ENCODE measurements at regions not wholly inside any gene's neighbourhood (a gene's known extent, or its start where the extent isn't known, plus 50 kb on each side); places are given as distances from the start of the nearest gene placed in this dataset.

DNA sequence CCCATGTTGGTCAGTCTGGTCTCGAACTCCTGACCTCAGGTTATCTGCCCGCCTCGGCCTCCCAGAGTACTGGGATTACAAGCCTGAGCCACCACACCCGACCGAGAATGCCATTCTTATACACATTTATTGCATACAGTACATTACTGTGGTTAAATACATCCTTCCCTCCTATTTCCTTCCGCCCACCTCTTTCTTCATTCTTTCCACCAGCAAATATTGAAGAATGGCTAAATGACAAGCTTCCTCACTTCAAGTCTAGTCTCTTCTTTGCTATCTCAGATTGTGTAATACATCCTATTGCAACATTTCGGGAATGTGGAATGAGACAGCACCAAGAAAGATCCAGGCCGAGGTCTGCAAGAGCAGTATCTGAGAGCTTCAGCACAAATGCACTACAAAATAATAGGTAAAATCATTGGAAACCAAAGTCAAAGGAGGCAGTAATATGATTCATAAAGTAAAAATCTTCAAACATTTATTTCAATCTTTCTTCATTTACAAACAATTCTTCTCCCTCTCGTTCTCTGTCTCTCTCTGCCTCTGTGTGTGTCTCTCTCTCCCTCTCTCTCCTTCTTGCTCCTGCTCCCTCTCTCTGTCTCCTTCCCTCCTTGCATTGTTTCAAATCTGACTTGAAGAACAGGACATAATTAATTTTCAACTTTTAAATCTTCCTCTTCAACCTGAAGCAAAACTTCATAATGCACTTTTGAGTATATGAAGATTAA, 94.7 kb upstream of the TGFBR2 start:
- Mint-ChIP-seq H3K4me3 (no peak overlapping the region), H3K27ac (no peak overlapping the region), H3K27me3 (no peaks in the 10 kb centered on the region), H3K9me3 (no peaks in the 10 kb centered on the region), H3K4me1 (ENCODE audit: low read depth) (peaks cover 12% of the 10 kb centered on the region), H3K36me3 (ENCODE audit: low read depth) (no peaks in the 10 kb centered on the region)
- ATAC-seq (no peak), DNase-seq (peak; percentile 40)
- ChIA-PET POLR2A (no interaction called here), CTCF (interaction anchor here (0.7 kb wide), 1 partner anchor 8 kb away, joined by 3 read pairs; no protein-coding TSS in a partner anchor)
- intact Hi-C loops (cut with micrococcal nuclease), result no loop called here
- TF ChIP-seq, protein P1, sequence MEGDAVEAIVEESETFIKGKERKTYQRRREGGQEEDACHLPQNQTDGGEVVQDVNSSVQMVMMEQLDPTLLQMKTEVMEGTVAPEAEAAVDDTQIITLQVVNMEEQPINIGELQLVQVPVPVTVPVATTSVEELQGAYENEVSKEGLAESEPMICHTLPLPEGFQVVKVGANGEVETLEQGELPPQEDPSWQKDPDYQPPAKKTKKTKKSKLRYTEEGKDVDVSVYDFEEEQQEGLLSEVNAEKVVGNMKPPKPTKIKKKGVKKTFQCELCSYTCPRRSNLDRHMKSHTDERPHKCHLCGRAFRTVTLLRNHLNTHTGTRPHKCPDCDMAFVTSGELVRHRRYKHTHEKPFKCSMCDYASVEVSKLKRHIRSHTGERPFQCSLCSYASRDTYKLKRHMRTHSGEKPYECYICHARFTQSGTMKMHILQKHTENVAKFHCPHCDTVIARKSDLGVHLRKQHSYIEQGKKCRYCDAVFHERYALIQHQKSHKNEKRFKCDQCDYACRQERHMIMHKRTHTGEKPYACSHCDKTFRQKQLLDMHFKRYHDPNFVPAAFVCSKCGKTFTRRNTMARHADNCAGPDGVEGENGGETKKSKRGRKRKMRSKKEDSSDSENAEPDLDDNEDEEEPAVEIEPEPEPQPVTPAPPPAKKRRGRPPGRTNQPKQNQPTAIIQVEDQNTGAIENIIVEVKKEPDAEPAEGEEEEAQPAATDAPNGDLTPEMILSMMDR (IDR thresholded peaks at IDR 0.05), result no peak

DNA sequence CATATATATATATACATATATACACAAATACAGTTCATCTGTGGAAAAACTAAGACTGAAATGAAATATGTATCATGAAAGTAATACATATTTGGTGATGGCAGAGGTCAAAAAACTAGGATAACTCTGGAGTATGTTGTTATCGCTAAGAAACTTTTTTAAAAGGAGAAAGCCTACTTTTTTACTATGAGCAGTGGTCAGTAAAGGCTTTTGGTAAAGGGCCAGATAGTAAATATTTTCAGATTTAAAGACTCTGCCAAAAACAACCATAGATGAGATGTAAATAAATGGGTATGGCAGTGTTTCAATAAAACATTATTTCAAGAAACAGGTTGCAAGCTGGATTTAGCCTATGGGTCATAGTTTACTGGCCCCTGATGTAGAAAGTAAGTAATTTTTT, 93.8 kb upstream of the TGFBR2 start:
- intact Hi-C loops (cut with micrococcal nuclease), result no loop called here
- Mint-ChIP-seq H3K4me3 (no peak overlapping the region), H3K27me3 (no peaks in the 10 kb centered on the region), H3K27ac (no peak overlapping the region), H3K4me1 (ENCODE audit: low read depth) (peaks cover 12% of the 10 kb centered on the region), H3K9me3 (no peaks in the 10 kb centered on the region), H3K36me3 (ENCODE audit: low read depth) (no peaks in the 10 kb centered on the region)
- TF ChIP-seq, protein P1 (IDR thresholded peaks at IDR 0.05), result no peak
- CTCF ChIA-PET, result no interaction called here
- POLR2A ChIA-PET, result no interaction called here
- ATAC-seq (no peak), DNase-seq (no peak)

DNA sequence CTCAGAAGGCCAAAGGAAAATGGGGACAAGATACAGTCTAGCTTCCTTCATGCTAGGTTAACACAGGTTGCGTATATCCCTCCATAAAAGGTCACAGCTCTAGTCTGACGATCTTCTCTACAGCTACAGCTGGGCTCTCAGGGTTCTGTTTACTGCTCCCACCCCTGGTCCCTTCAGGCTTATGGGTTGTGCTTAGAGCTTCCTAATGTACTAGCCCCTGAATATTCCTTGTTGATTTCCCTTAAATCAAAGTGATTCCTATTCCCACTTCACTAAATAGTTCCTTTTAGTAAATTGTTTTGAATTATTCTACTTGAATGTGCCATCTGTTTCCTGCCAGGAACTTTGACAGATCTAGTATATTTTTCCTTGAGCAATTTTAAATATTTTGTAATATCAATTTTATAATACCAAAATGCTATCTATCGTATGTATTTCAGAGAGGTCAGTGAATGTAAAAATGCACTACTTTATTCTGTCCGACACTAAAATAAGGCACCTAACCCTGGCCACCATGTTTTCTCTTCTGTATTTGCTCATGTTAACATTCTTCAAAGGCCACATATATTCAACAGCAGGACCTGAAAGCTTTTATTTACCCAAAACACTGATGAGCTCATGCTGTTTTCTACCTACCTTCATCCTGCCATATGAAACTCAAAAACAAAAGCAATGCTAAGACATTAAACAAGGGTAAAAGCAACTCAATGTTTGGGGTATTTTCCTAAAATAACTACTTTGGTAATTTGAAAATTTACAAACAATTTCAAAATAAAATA, 92.8 kb upstream of the TGFBR2 start:
- no peak overlapping the region for H3K27ac Mint-ChIP-seq

DNA sequence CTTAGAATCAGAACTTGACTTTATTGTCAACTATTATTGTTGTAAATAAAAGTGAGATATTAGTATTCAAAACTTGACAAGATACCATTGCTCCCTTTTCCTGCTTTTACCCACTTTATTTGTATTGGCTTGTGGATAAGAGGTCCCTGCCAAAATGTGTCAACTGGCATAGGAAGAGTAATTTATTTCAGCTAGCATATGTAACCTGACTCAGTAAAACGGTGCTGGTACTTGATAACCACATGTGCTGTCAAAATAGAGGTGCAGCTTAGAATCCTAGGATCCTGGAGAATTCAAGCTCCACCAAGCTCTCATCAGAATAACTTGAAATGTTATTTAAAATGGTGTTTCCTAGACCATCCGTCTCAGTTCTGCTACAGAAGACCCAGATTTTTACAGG, 90.2 kb upstream of the TGFBR2 start:
- Mint-ChIP-seq H3K36me3 (ENCODE audit: low read depth) (no peaks in the 10 kb centered on the region), H3K27me3 (no peaks in the 10 kb centered on the region), H3K27ac (no peak overlapping the region), H3K9me3 (no peaks in the 10 kb centered on the region), H3K4me3 (no peak overlapping the region), H3K4me1 (ENCODE audit: low read depth) (peaks cover 14% of the 10 kb centered on the region)
- no peak for ATAC-seq
- ChIA-PET POLR2A (no interaction called here), CTCF (interaction anchor here (1.0 kb wide), 1 partner anchor 11 kb away, joined by 3 read pairs; no protein-coding TSS in a partner anchor)
- TF ChIP-seq, protein P1 (IDR thresholded peaks at IDR 0.05), result no peak
- intact Hi-C loops (cut with micrococcal nuclease), result no loop called here
- no peak for DNase-seq

More for the DNA sequence above, 92.8 kb upstream of the TGFBR2 start:
- CTCF ChIA-PET, result interaction anchor here (0.6 kb wide), 1 partner anchor 166 kb away, joined by 3 read pairs; no protein-coding TSS in a partner anchor
- no peak overlapping the region for H3K4me3 Mint-ChIP-seq
- no peaks in the 10 kb centered on the region for H3K9me3 Mint-ChIP-seq
- DNase-seq, result no peak
- POLR2A ChIA-PET, result no interaction called here
- TF ChIP-seq, protein P1 (IDR thresholded peaks at IDR 0.05), result no peak
- H3K4me1 Mint-ChIP-seq (ENCODE audit: low read depth), result peaks cover 19% of the 10 kb centered on the region
- ATAC-seq, result no peak
- H3K27me3 Mint-ChIP-seq, result no peaks in the 10 kb centered on the region
- intact Hi-C loops (cut with micrococcal nuclease), result no loop called here
- no peaks in the 10 kb centered on the region for H3K36me3 Mint-ChIP-seq (ENCODE audit: low read depth)

All from activated CD8-positive, alpha-beta T cell treated with anti-CD3 and anti-CD28 coated beads for 36 hours (primary cell).